ENCODE measurements at regions not wholly inside any gene's neighbourhood (a gene's known extent, or its start where the extent isn't known, plus 50 kb on each side); places are given as distances from the start of the nearest gene placed in this dataset.

DNA sequence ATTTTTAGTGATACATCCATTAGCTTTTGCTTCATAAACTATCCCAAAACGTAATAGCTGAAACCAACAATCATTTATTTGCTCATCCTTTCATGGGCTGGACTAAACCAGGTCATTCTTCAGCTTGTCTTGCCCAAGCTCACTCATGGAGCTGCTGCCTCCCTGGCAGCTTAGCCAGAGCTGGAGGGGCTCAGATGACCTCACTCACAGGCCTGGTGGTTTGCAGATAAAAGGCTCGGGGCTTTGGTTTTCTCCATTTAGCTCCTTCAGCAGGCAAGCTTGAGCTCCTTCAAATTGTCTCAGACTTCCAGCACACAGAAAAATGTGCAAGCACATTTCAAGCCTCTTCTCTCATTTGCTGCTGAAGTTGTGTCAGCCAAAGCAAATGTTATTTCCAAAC, 139.1 kb downstream of the BTBD3 start:
- TF ChIP-seq, protein P1, sequence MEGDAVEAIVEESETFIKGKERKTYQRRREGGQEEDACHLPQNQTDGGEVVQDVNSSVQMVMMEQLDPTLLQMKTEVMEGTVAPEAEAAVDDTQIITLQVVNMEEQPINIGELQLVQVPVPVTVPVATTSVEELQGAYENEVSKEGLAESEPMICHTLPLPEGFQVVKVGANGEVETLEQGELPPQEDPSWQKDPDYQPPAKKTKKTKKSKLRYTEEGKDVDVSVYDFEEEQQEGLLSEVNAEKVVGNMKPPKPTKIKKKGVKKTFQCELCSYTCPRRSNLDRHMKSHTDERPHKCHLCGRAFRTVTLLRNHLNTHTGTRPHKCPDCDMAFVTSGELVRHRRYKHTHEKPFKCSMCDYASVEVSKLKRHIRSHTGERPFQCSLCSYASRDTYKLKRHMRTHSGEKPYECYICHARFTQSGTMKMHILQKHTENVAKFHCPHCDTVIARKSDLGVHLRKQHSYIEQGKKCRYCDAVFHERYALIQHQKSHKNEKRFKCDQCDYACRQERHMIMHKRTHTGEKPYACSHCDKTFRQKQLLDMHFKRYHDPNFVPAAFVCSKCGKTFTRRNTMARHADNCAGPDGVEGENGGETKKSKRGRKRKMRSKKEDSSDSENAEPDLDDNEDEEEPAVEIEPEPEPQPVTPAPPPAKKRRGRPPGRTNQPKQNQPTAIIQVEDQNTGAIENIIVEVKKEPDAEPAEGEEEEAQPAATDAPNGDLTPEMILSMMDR (IDR thresholded peaks at IDR 0.05), result no peak
- no peak for TF ChIP-seq EZH2 (IDR thresholded peaks at IDR 0.05; ENCODE audit: borderline replicate concordance, insufficient read depth, low read depth, low read length, poor library complexity, severe bottlenecking)

Data from B cell (primary cell).